ENCODE measurements at regions not wholly inside any gene's neighbourhood (a gene's known extent, or its start where the extent isn't known, plus 50 kb on each side); places are given as distances from the start of the nearest gene placed in this dataset.

GRCh38 chr2:45115181-45115580, 105.9 kb upstream of the SIX2 start:
- TF ChIP-seq EZH2phosphoT487 (IDR thresholded peaks at IDR 0.05; ENCODE audit: low read depth) (no peak), CTCF (IDR thresholded peaks at IDR 0.05; ENCODE audit: low read depth, low read length) (no peak)
